Right kidney (tissue), 1 donor: ENCODE measurements at regions not wholly inside any gene's neighbourhood (a gene's known extent, or its start where the extent isn't known, plus 50 kb on each side); places are given as distances from the start of the nearest gene placed in this dataset.

Experiments used
- DNase-seq: peaks from one replicate; pipeline ENCODE4 v3.0.0-alpha.2; 2016

- no peak for DNase-seq
Measured at GRCh38 chr5:54851449-54851848, 133.9 kb downstream of the ESM1 start.

GRCh38 chr5:54848581-54848980 is 136.8 kb downstream of the ESM1 start:
- DNase-seq, result no peak

DNA sequence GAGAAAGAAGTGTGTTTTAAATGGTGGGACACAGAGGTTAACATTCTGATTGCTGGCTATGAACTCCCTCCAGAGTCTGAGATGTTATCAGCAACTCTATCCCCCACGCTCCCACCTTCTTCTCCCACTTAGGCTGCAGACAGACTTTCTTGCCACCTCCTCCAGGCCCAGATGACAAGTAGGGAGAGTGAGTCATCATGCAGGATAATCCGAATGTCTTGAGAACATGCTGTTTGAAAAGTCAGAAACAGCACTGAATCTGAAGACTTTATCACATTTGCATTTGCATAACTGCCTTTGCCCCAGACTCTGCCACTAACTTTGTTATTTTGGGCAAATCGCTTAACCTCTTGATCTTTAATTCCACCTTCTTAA is 139.8 kb downstream of the ESM1 start:
- DNase-seq, result no peak

DNA sequence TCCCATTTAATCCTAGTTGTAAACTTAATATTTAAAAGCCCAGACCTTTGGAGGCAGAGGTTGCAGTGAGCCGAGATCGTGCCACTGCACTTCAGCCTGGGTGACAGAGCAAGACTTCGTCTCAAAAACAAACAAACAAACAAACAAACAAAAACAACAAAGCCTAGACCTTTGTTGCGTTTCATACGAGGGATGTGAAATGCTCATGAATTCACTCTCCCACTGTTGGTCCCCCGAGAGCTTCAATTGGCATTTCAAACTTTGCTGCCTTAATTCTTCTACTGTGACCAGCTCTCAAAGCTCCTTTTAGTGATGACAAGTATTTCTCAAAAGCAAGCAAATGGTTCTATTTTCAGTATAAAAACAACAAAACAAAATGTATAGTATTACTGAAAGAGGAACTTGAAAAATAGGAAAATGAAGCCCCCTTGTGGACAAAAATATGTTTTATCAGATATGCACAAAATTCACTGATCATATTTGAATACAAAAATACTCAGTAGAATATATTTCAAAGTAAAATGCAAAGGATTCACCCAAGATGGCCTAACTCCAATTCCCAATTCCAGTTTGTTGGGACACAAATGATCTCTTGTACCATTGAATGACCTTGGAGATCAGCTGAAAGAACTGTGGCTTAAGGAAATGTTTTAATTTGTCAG is 140.4 kb downstream of the ESM1 start:
- no peak for DNase-seq

- DNase-seq, result no peak
Measured at GRCh38 chr5:54844266-54844665, 141.1 kb downstream of the ESM1 start.

DNA sequence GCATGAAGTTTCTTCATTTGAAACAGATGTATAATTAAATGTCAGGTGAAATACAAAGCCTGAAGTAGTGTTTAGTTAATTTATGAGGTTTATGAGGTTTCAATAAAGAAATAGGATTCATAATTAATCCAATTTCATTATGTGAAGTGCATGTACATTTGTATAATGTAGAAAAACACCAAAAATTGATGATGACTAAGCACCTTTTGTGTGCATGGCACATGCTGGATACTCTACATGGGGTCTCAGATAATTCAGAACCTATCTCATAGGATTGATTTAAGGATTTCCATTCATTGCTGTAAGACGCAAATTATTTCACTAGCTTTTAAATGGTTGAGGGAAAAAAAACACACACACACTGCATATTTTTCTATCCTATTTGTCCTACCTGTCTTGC is 143.9 kb downstream of the ESM1 start:
- DNase-seq, result no peak

- no peak for DNase-seq
Measured at GRCh38 chr5:54838843-54839242, 146.6 kb downstream of the ESM1 start.

DNA sequence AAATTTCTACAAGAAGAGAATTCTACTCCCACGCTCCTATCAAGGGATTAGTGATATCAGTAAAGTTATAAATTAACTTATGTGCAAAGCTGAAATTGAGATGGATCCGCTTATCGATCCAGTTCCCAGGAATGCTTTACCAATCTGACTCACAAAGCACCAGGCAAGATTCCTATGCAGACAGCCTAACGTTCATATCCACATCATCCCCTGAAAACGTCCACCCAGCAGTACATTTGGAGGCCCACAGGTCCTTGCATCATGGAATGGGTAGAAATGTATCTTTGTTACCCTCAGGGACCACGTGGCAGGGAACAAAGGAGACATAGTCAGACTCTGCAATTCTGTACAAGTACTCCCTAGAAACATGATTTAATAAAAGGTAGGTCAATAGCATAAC is 147.4 kb downstream of the ESM1 start:
- no peak for DNase-seq

GRCh38 chr5:54837093-54837492 is 148.3 kb downstream of the ESM1 start:
- no peak for DNase-seq

GRCh38 chr5:54835647-54836046 is 149.7 kb downstream of the ESM1 start:
- DNase-seq, result no peak

GRCh38 chr5:54834121-54834842 is 151.1 kb downstream of the ESM1 start:
- no peak for DNase-seq

- DNase-seq, result no peak
Measured at GRCh38 chr5:54833590-54833989, 151.8 kb downstream of the ESM1 start.

DNA sequence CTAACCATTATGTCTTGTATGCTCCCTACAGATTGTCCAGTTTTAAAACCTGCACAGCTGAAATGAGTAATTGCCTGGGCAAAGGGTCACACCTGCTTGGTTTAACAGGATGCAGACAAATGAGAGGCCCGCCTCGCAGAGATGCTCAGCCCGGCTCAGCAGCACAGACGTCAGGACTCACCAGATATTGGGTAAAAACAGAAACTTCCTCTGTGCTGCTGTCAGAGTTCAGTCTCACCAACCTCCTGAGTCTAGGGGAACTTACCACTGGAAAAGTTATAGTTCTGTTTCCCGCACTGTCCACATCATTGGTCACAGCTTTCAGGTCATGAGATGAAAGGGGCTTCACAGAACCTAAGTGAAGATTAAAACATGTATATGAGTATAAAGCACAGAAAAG is 152.5 kb downstream of the ESM1 start:
- no peak for DNase-seq

GRCh38 chr5:54832045-54832444 is 153.3 kb downstream of the ESM1 start:
- no peak for DNase-seq

DNA sequence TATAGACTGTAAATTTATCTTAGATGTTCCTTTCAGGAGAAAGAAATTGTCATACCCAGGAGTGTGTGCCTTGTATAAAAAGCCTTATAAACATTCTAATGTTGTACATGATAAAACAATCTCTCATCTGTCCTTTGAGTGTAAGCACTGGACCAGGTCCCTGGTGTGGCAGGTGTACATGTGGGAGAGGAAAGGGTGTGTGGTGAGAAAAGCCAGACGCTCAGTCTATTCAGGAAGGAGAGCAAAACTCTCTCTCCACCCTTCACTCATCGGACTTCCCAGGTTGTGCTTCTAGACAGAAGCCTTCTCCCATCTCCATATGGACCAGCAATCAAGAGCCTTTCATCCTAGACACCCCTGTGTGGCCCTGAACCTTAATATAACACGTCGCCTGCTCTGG is 154.2 kb downstream of the ESM1 start:
- DNase-seq, result no peak

GRCh38 chr5:54829676-54830535 is 155.5 kb downstream of the ESM1 start:
- no peak for DNase-seq

DNA sequence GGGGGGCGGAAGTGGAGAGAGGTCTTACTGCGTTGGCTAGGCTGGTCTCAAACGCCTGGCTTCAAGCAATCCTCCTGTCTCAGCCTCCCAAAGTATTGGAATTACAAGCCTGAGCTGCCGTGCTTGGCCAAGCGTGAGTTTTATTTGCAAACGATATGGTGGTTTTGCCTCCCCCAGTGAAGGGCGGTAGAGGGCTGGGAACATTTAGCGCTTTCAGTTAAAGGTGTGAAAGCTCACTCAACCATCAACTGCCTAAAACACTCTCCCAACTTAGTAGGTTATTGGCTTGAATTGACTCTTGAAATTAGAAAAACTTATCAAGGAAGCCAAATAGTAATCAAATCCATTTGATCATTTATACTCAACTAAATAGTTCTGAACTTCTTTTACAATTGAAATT is 156.3 kb downstream of the ESM1 start:
- no peak for DNase-seq

GRCh38 chr5:54828151-54828550 is 157.2 kb downstream of the ESM1 start:
- DNase-seq, result no peak

GRCh38 chr5:54825005-54825404 is 160.4 kb downstream of the ESM1 start:
- DNase-seq, result no peak

DNA sequence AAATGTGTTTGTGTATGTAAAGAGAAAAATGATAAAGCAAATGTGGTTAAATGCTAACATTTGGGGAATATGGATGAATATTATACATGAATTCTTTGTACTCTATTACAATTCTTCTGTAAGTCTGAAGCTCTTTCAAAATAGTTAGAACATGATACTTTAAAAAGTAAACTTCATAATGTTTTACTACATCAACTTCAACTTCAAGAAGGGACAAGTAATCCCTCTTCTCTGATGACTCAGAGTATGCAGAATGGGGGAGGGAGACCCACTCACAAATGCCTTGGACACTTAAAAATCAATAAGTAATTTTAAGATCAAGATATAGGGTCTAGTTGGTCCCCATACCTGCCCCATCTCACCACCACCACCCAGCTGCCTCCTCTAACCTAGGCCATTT is 162.4 kb downstream of the ESM1 start:
- DNase-seq, result no peak

- DNase-seq, result no peak
Measured at GRCh38 chr5:54822324-54822687, 163.1 kb downstream of the ESM1 start.

DNA sequence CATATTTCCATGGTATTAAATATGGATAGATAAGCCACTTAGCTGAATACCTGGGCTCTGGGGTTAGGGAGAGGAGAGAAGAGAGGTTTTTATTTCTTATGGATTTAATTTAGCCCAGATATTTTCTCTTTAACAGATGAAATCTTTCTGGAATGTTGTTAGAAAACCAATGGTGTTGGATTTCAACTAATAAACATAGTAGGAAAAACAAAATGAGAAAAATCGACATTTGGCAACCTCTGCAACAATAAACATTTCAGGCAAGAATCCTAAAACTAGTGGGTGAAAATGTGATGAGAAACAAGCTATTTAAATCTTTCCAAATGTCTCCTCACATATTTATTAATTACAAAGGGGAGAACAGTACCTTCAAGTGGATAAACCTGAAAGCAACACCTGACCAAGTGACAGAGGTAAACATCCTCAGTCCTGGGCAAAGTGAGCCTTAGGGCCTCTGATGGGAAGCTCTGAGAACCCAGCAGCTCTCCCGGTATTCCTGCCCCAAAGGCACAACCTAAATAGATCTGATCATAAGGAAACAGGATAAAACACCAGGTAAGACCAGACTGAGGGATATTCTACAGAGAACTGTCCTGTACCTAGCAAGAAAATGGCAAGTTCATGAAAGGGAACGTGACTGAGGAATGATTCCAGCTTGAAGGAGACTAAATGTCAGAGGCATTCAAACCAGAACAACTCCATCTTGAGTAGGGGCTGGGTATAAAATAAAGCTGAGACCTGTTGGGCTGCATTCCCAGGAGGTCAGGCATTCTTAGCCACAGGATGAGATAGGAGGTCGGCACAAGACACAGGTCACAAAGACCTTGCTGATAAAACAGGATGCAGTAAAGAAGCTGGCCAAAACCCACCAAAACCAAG is 163.7 kb downstream of the ESM1 start:
- DNase-seq, result no peak
